Astrocyte (in vitro differentiated cells and primary cell): ENCODE measurements at regions not wholly inside any gene's neighbourhood (a gene's known extent, or its start where the extent isn't known, plus 50 kb on each side); places are given as distances from the start of the nearest gene placed in this dataset.

Experiments
- CTCF ChIP-seq: IDR thresholded peaks from 2 replicates; pipeline ENCODE4 v1.5.1; 2011; ENCODE audit warnings: low read depth, mild to moderate bottlenecking, inconsistent platforms, low read length, moderate library complexity; ENCODE audit not compliant: insufficient read depth
- EZH2 ChIP-seq: IDR thresholded peaks from 2 replicates; pipeline ENCODE4 v1.6.1; 2012; ENCODE audit warnings: mild to moderate bottlenecking, low read length, inconsistent platforms; ENCODE audit not compliant: insufficient read depth

GRCh38 chr9:129341171-129341986, 163.3 kb upstream of the IER5L start:
- TF ChIP-seq CTCF, result no peak
- TF ChIP-seq EZH2, result no peak
